ENCODE measurements at regions not wholly inside any gene's neighbourhood (a gene's known extent, or its start where the extent isn't known, plus 50 kb on each side); places are given as distances from the start of the nearest gene placed in this dataset.
"Not testable (repeated sequence)": the region's sequence is repeated elsewhere in the genome, so short reads cannot be mapped to it uniquely, and the experiment has no call there.

GRCh38 chr3:177610686-177611633 is 413.7 kb upstream of the TBL1XR1 start:
- no peak for DNase-seq (ENCODE audit: extremely low read depth in 1 of 2, low read depth in 1 of 2)

GRCh38 chr3:177611752-177612334 is 414.6 kb upstream of the TBL1XR1 start:
- DNase-seq (ENCODE audit: extremely low read depth in 1 of 2, low read depth in 1 of 2), result no peak

DNA sequence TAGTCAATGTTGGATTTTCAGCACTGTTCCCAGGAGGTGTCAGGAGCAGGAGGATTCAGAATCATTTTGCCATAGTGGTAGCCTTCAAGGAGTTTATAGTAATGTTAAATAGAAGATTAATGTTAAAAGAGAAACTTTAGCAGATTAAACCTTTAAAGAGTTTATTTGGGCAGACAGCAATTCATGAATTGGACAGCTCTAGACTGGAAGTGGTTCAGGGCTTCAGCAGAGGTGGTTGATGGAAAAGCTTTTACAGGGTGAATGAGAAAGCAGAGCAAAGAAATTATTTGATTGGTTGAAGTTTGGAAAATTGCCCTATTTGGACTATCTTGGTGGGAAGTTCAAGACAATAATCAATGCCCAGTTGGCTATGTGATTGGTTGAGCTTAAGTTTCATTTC is 416.6 kb upstream of the TBL1XR1 start:
- no peak for DNase-seq (ENCODE audit: extremely low read depth in 1 of 2, low read depth in 1 of 2)

DNA sequence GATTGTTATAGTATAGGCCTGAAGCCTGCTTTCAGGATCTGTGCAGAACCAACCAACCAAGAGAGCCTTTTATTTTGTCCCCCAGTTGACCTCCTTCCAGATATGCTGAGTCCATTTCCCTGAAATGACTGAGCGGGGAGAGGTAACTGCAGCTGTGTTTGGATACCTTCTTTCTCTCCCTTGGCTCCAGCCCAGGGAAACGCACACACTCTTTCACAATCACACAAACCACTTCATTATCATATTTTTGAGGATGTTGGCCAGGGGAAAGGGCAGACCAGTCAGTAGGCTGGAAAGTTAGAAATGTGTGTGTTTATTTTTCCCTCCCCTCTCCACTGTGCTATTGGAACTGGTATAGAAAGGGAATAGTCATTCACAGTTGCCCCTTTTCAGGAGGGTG is 417.7 kb upstream of the TBL1XR1 start:
- DNase-seq (ENCODE audit: extremely low read depth in 1 of 2, low read depth in 1 of 2), result no peak

- DNase-seq (ENCODE audit: extremely low read depth in 1 of 2, low read depth in 1 of 2), result no peak
Measured at GRCh38 chr3:177618873-177619733, 421.8 kb upstream of the TBL1XR1 start.

DNA sequence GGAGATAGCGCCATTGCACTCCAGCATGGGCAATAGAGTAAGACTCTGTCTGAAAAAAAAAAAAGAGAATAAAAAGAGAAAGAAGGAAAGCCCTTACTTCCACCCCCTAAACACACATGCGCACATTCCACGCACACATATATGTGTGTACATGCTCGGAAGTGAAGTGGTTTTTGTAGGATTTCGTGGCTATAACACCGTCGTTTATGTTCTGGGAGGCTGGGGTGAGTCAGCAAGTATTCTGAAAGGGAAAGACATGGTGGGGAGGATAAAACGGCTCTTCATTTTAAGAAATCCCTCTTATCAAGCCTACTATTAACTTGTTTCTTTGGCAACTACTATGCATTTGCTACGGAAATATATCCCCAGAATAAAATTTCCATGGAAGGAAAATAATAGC is 422.8 kb upstream of the TBL1XR1 start:
- no peak for DNase-seq (ENCODE audit: extremely low read depth in 1 of 2, low read depth in 1 of 2)

GRCh38 chr3:177622520-177622919 is 425.2 kb upstream of the TBL1XR1 start:
- DNase-seq (ENCODE audit: extremely low read depth in 1 of 2, low read depth in 1 of 2), result no peak

GRCh38 chr3:177622982-177623617 is 425.8 kb upstream of the TBL1XR1 start:
- no peak for DNase-seq (ENCODE audit: extremely low read depth in 1 of 2, low read depth in 1 of 2)

GRCh38 chr3:177624528-177625495 is 427.5 kb upstream of the TBL1XR1 start:
- no peak for DNase-seq (ENCODE audit: extremely low read depth in 1 of 2, low read depth in 1 of 2)

DNA sequence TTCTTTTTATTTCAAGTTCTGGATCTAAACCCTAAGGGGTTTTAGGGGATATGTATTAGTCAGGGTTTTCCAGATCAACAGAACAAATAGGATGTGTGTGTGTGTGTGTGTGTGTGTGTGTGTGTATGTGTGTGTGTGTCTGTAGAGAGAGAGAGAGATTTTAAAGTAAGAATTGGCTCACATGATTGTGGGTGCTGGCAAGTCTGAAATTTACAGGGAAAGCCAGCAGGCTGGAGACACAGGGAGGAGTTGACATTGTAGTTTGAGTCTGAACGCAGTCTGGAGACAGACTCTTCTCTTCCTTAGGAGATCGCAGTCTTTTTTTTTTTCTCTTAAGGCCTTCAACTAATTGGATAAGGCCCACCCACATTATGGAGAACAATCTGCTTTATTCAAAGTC is 428.8 kb upstream of the TBL1XR1 start:
- no peak for DNase-seq (ENCODE audit: extremely low read depth in 1 of 2, low read depth in 1 of 2)

- not testable (repeated sequence) for DNase-seq (ENCODE audit: extremely low read depth in 1 of 2, low read depth in 1 of 2)
Measured at GRCh38 chr3:177628095-177628719, 430.9 kb upstream of the TBL1XR1 start.

DNA sequence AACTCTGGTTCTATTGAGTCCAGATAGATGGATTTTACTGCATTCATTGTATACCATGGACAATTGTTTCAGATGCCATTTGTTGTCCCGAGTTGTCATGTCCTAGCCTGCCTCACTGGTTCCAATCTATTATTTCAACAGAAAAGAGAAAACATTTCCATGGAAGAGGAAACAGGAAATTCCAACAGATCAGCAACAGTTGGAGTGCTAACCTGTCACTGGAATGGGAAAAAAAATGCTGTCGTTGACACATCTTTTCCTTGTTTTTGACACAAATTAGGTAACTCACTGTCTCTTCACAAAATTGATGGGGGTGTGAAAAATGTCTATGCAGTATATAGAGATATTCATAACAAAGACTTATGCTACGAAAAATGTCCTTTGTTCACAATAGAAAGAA is 432.0 kb upstream of the TBL1XR1 start:
- DNase-seq (ENCODE audit: extremely low read depth in 1 of 2, low read depth in 1 of 2), result no peak

DNA sequence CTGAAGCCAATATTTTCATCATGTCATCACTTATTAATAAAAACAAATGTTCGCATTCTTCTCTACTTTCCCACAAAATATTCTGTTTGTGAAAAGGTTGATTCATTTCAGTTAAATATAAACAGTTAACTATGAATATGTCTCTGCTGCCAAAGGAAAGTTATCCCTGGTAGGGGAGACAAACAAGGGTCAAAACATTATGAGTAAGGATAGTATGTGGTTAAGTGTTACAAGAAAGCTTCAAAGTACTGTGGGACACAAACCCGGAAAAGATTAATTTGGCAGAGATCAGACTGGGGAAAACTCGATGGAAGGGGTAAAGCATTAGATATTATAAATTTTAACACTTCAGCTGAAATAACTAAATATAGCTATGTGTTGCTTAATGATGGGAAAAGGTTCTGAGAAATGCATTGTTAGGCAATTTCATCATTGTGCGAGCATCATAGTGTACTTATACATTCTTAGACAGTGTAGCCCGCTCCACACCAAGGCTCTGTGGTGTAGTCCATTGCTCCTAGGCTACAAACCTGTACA is 436.5 kb upstream of the TBL1XR1 start:
- DNase-seq (ENCODE audit: extremely low read depth in 1 of 2, low read depth in 1 of 2), result no peak

DNA sequence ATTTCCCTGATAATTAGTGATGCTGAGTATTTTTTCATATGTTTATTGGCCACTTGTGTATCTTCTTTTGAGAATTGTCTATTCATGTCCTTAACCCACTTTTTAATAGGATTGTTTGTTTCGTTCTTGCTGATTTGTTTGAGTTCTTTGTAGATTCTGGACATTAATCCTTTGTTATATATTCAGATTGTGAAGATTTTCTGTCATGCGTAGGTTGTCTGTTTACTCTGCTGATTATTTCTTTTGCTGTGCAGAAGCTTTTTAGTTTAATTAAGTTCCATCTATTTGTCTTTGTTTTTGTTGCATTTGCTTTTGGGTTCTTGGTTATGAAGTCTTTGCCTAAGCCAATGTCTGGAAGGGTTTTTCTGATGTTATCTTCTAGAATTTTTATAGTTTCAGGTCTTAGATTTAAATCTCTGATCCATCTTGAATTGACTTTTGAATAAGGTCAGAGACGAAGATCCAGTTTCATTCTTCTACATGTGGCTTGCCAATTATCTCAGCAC is 438.4 kb upstream of the TBL1XR1 start:
- not testable (repeated sequence) for DNase-seq (ENCODE audit: extremely low read depth in 1 of 2, low read depth in 1 of 2)

- DNase-seq (ENCODE audit: extremely low read depth in 1 of 2, low read depth in 1 of 2), result no peak
Measured at GRCh38 chr3:177640319-177640965, 443.2 kb upstream of the TBL1XR1 start.

- DNase-seq (ENCODE audit: extremely low read depth in 1 of 2, low read depth in 1 of 2), result no peak
Measured at GRCh38 chr3:177641206-177641605, 443.9 kb upstream of the TBL1XR1 start.

GRCh38 chr3:177642042-177642803 is 444.9 kb upstream of the TBL1XR1 start:
- no peak for DNase-seq (ENCODE audit: extremely low read depth in 1 of 2, low read depth in 1 of 2)

DNA sequence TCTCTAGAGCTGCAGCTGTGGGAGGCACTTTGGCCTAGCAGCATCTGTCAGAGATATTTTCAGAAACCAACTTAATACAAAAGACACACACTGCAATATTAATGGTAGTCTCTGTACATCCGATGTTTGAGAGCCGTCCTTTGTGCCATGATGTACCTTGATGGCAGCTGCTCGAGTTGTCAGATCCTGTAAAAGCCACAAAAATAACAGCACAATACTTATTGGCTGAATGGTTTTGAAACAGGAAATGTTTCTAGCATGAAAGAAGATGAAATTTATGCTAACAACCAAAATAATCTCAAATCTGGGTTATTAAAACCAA is 445.5 kb upstream of the TBL1XR1 start:
- DNase-seq (ENCODE audit: extremely low read depth in 1 of 2, low read depth in 1 of 2), result no peak
